ENCODE measurements at regions not wholly inside any gene's neighbourhood (a gene's known extent, or its start where the extent isn't known, plus 50 kb on each side); places are given as distances from the start of the nearest gene placed in this dataset.

DNA sequence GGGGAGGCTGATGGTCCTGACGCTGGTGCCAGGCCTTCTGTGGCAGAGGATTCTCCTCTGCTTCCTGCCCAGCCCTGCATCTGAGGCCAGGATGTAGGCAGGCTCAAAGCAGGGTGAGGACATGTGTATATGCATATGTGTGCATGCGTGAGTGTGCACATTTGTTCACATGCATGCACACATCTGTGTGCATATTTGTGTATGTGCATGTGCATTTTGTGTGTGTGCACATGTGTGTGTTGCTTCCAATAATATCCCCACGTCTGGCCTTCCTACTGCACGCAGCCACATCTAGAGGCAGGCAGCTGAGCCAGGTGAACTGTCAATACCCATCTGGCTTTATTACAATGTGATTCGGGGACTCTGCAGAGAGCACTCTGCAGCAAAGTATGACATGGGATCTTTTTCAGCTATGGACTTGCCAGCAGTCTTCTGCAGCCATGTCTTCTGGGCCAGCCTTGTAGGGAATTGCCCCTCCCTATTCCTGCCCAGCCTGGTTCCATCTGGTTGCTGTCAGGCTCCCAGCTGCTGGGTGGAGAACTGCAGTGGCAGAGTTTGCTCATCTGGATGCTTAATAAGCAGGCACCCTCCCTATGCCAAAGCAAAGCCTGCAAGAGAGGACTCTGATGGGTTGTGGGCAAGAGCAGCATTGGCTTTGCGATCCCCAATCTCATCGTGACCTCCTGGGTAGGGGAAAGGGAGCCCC lies 140.7 kb downstream of the PFKFB3 start:
- DNase-seq = no peak

DNA sequence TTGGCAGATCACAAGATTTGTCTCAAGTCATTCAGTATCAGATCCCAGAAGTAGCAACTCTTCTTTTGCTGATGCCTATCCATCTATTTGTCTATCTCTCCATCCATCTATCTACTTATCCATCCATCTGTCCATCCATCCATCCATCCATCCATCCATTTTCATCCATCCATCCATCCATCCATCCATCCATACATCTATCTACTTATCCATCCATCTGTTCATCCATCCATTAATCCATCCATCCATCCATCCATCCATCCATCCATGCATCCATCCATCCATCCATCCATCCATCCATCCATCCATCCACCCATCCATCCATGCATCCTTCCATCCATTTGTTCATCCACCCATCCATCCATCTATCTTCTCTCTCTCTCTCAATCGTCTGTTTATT lies 142.7 kb downstream of the PFKFB3 start:
- no peak for DNase-seq

DNA sequence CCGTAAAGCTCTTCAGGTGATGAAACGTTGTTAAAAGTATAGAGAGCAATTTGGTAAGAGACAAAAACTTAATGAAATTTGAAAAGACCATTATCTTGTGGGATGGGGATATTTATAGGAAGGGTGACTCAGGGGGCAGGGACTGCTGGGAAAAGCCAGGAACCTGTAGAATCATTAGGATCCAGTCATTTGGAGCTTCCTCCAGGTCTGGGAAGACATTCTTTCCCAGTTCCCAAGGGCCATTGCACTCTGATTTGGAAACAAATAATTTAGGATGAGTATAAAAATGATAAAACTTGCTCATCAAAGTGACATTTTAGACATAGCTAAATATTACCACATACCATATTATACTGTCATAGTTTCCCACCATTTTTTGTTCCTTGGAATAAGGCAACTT lies 143.9 kb downstream of the PFKFB3 start:
- no peak for DNase-seq

DNA sequence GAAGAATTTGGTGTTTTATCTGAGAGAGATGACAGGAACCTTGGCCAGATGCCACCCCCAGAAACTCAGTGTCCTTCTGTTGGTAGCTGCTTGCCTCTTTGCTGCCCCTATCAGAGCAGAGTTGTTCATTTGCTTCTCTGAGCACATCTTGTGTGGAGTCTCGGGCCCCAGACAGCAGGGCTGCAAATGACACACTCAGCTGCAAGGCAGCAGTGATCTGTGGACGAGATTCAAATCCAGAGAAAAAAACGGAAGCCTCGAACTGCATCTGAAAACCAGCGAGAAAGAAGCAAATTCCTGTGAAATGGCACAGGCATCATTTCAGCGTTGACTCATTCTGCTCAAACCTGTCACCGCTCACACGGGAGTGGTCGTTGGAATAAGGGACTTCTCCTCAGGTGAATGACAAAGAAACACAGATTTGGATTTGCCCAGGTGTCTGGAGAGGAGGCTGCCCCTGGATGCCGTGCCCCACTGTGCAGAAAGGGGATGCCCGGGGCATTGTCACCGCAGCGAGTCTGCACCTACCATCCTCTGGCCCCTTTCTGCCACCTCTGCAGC lies 144.7 kb downstream of the PFKFB3 start:
- DNase-seq = peak; percentile 50

DNA sequence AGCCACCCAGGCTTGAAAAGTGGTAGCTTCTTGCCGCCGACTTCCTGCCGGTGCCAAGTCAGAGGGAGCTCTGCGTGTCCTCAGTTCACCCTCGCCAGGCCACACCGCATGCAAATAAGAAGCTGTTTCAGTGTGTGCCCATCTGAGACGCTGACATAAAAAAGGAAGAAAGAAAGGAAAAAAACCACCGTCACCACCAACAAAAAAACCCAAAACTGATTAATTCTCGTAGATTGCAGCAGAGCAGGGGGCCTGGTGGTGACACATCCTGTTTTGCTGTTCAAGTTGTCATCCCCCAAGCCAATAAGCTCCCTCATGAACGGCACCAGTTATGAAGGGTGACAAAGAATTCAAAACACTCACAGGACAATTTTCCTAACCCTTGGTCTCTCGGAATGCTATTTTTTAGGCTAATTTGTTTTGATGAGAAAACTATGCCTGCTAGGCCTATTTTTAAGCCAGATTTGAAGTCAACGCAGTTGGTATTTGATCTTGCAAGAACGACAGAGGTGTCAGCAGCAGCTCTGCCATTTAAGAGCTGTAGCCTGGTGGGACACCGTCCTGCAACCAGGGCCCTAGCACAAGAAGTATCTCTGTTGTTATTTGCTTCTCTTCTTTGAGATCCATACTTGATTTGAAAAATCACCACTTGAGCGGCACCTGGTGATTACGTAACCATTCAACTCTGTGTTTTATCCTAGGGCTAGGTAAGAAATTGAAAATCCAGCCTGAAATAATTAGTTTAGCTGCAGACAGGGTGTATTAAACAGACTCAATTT lies 145.6 kb downstream of the PFKFB3 start:
- peak; percentile 82 for DNase-seq

DNA sequence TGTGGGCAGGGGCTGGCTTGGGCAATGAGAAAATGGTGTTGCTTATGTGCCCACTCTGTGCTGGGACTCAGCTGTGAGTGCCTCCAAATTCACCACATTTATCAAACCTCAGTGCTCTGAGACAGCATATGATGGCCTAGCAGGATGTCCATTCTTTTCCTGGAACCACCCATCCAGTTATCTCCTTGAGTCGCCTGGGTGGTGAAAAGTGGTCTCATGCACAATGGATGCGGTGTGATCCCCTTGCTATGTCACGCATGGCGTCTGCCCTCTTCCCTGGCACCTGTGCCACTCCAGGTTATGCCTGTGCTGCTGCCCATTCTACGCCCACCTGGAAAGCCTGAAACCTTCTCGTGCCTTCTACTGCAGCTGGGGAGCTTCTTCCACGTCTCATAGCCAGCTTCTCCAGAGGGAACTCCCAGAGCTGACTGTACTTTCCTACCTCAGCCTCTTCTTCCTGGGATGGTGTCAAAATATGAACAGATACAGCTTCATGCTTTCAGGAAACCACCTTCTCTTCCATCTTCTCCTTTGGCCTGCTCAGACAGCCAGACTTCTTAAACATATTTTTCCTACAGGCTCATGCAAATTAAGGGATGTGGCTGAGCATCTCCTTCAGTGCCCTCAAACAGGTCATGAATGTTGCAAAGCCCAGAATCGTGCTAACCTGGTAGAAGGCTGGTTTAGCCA lies 147.3 kb downstream of the PFKFB3 start:
- no peak for DNase-seq

DNA sequence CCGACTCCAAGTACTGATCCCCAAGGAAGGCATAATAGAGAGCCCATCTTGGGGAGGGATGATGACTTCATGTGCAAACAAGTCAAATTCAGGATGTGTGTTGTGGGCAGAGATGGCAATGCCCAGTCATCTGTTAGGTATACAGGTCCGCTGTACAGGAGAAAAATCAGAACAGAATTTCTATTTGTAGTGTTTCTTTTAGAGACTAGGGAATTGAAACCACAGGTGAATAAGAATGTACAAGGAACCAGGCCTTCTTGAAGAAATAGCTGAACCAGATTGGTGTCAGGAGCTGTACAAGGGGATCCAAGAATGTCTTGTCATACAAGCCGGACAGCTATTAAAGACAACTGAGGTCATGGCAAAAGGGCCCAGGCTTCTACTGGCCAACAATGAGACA lies 147.9 kb downstream of the PFKFB3 start:
- DNase-seq = no peak

DNA sequence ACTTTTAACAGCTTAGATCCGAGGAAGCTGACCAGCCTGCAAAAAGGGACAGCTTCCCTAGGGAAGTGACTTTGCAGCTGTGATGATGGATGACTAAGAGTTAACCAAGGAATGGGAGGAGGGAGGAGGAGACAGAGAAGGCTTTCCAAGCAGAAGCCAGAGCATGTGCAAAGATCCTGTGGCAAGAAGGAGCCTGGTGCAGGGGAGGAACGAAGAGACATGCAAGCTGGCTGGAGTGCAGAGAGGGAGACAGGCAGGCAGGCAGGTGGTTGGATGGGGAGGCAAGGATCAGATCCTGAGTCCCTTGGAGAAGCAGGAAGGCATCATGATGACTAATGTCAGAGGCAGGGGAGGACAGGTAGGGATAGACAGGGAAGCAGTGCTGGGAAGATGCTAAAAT lies 148.8 kb downstream of the PFKFB3 start:
- no peak for DNase-seq

DNA sequence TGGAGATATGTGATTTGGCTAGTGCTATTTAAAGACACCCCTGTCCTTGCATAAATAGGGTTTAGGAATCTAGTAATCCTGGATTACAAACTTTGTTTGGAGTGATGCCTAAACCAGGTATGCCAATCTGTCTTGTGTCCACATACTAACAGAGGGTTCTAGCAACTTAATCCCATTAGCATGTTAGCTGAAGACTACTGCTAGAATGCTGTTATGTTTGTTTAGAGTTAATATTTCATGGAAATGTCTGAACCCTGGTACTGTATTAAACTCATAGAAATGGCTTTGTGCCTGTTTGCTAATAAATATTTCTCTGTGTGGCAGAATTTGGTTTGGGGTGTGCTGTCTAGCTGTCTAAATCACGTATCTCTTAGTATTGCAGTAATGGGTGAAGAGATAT lies 150.8 kb downstream of the PFKFB3 start:
- DNase-seq = no peak

DNA sequence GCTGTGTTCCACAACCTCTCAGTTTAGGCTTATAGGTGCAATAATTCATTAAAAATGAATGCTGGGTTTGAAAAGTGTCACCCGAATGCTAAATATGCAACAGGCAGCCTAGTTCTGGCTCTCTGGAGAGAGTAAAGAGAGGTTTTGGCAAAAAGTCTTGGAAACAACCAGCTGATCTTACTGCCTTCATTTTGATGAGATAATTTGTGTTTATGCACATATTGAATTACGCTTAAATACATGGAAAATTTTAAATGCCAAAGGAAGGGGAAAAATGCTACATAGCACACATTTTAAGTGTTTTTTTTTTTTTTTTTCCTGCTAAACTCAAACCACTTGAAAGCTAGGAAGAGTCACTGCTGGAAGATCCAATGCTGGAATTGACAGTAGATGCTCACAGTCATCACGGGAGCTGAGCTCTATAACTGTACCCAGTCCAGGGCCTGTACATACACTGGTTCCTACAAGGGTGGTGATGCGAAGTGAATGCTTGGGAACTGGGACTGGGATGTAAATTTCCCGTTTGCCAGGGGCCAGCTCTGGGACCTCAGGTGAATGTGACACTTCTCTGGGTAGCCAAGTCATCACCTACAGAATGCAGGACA lies 151.5 kb downstream of the PFKFB3 start:
- DNase-seq = no peak

DNA sequence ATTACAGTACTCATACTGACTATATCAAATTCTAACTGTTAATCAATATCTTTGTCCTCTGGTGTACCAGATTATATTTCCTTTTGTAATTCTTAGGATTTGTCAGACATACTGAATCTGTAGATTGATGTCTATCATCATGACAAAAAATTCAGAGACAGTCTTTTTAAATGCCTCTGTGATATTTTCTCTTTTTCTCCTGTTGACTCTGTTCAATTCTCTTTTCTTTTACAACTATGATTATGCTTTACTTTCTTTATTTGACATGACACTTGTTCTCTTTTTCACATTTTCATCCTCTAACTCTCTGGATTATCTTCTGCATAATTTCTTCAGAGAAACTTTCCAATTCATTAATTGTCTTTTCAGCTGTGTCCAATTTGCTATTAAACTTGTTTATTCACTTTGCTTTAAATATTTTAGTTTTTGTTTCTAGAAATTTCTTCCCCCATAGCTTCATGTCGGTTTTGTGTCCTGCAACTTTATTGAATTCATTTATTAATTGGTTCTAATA lies 153.6 kb downstream of the PFKFB3 start:
- no peak for DNase-seq

DNA sequence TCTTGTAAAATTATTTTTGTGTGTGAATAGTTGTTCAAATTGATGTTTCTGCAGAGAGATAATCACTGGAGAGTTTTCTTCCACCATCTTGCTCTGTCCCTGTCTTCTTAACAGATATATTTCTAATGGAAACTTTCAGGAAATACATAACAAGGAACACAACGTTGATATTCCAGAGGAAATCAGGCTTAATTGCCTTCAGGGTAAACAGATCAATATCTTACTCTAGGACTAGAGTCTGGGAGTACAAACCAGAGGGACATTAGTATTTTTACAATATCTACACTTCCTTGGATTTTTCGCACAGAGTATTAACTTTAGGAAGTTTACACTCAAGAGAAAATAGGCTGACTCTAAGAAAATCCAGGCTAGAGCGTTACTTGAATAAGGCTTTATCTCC lies 159.1 kb downstream of the PFKFB3 start:
- DNase-seq = no peak

DNA sequence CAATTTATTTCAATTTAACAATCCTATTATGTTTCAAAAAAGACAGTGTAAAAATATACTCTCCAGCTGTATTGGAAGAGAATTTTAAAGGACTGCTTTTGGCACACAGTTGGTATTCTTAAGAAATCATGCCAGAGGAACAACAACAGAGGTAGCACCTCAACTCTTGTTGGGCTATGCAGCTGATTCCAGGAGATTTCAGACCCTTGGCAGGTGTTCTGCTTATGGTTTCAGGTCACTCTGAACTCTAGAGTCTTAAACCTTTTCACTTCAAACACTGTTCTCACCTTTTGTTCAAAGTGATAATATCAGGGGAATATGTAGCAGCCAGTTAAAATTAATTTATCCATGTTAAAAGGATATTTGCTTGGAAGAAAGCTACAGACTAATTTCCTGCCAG lies 160.1 kb downstream of the PFKFB3 start:
- no peak for DNase-seq

DNA sequence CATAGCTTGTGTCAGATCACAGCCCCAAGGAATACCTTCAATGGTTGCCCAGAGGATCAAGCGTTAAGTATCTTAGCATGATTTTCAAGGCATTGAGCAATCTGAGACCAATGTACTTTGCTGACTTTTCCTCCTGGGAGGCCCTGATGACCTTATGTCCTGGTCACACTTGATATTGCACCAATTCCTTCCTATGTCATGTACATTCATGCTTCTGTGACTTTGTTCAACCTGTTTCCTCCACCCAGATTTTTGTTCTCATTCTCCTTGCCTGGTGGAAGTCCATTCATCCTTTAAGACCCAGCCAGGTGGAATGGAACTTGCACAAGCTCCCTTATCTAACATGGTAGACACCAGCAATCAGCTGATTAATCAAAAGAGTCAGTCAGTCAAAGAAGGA lies 160.8 kb downstream of the PFKFB3 start:
- DNase-seq = no peak

DNA sequence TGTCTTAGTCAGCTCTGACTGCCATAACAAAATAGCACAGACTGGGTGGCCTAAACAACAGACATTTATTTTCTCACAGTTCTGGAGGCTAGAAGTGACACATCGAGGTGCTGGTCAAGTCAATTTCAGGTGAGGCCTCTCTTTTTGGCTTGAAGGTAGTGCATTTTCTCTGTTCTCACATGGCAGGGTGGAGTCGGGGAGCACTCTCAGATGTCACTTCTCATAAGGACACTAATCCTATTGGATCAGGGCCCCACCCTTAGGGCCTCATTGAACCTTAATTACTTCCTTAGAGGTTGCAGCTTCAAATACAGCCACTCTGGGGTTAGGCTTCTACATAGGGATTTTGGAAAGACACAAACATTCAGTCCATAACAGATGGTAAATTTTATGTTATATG lies 161.6 kb downstream of the PFKFB3 start:
- no peak for DNase-seq

DNA sequence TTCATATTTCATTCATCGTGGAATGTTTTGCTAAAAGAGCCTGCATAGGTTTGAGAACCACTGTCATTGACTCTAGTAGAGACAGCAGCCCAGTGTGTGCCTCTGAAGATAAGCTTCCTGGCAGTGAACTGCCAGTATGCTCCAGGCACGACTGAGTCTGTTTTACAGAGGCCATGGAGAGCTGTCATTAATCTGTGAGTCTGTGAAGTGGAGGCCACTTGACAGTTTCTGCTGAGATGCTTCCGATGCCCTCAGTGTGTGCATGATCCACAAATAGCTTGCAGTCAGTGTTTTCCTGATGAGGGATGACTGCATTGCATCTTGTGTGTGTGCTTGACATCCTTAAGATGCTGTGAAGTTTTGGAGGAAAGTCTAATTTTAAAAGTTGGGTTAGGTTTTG lies 162.2 kb downstream of the PFKFB3 start:
- no peak for DNase-seq

DNA sequence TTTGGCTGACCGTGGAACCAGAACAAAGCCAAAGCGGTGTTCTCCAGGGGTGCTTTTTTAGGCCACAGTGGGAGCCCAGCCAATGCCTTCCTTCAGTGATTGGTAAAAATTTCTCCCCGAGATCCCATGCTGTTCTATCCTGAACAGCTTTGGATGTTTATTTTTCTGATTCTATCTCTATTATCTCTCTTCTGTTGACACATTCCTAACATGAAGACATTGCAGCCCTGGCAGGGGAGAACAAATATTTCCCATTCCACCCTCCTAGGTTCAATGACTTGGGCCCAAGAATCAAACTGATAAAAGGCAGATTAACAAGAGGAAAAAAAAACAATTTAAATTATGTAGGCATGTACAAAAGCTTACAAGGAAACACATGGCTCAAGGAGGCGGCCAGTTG lies 162.7 kb downstream of the PFKFB3 start:
- no peak for DNase-seq
